ENCODE measurements at regions not wholly inside any gene's neighbourhood (a gene's known extent, or its start where the extent isn't known, plus 50 kb on each side); places are given as distances from the start of the nearest gene placed in this dataset.

DNA sequence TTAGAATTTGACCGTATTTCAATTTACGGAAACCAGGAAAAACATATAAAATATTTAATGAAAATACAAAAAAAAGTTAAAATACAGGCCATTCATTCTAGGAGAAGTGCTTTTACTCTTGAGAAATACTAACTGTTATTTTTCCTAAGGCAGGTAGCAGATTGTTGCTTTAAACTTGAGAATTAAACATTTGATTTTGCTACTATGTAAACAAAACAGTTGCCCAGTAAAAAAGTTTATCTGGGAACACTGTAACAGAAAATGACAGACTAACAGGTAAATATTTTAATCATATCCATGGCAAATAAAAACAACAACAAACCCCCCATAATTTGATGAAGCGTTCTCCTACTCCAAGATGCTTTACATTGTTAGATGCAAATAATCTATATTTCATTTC lies 350.5 kb downstream of the CRPPA start:
- Histone ChIP-seq H3K4me1 (ENCODE audit: control insufficient read depth in 4 of 4, insufficient read depth in 4 of 4, low read length in 3 of 4) (peaks cover 3 to 23% (median 16%) of the 10 kb centered on the region in 4 donors), H3K36me3 (ENCODE audit: control insufficient read depth in 4 of 4, insufficient read depth in 3 of 4, low read depth in 1 of 4, low read length in 3 of 4) (no peaks in the 10 kb centered on the region), H3K9ac (ENCODE audit: low read depth in 1 of 2, low read length in 2 of 2) (no peak overlapping the region), H3K9me3 (ENCODE audit: control insufficient read depth in 4 of 4, low read length in 3 of 4) (no peaks in the 10 kb centered on the region), H3K4me3 (ENCODE audit: low read depth in 1 of 3, low read length in 3 of 3) (no peak overlapping the region), H3K27ac (ENCODE audit: low read depth in 1 of 2, low read length in 2 of 2) (no peak overlapping the region), H3K27me3 (ENCODE audit: control insufficient read depth in 4 of 4, insufficient read depth in 4 of 4, low read length in 3 of 4) (no peaks in the 10 kb centered on the region)
- peak in 1 of 2 donors; percentile 9 for TF ChIP-seq HNF4A (conservative IDR thresholded peaks at IDR 0.05)
- TF ChIP-seq, protein P1, sequence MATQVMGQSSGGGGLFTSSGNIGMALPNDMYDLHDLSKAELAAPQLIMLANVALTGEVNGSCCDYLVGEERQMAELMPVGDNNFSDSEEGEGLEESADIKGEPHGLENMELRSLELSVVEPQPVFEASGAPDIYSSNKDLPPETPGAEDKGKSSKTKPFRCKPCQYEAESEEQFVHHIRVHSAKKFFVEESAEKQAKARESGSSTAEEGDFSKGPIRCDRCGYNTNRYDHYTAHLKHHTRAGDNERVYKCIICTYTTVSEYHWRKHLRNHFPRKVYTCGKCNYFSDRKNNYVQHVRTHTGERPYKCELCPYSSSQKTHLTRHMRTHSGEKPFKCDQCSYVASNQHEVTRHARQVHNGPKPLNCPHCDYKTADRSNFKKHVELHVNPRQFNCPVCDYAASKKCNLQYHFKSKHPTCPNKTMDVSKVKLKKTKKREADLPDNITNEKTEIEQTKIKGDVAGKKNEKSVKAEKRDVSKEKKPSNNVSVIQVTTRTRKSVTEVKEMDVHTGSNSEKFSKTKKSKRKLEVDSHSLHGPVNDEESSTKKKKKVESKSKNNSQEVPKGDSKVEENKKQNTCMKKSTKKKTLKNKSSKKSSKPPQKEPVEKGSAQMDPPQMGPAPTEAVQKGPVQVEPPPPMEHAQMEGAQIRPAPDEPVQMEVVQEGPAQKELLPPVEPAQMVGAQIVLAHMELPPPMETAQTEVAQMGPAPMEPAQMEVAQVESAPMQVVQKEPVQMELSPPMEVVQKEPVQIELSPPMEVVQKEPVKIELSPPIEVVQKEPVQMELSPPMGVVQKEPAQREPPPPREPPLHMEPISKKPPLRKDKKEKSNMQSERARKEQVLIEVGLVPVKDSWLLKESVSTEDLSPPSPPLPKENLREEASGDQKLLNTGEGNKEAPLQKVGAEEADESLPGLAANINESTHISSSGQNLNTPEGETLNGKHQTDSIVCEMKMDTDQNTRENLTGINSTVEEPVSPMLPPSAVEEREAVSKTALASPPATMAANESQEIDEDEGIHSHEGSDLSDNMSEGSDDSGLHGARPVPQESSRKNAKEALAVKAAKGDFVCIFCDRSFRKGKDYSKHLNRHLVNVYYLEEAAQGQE (IDR thresholded peaks at IDR 0.05) = no peak
- TF ChIP-seq SP1 (IDR thresholded peaks at IDR 0.05) = no peak
- peak; percentile 27 for TF ChIP-seq FOXA2 (IDR thresholded peaks at IDR 0.05)
- 41% methylated on average over 3 of the region's 3 CpGs for WGBS
- no peak for DNase-seq (ENCODE audit: low spot score)

DNA sequence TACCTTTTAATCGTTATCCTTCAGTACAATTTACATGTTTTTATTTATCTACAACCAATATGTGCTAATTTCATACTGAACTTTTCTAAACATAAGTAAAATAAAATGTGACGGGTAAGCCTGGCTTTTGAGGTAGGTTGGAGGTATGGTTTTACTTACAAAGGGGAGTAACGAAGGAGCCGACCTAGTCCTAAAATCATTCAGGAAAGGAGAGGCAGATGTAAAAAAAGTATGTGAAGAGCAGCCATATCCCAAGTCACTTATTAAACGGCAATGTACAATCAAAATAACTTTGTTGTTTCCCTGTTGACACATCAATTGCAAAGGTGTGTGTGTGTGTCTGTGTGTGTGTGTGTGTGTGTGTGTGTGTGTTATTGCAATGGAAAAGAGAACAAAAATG lies 351.3 kb downstream of the CRPPA start:
- H3K27me3 ChIP-seq (ENCODE audit: control insufficient read depth in 4 of 4, insufficient read depth in 4 of 4, low read length in 3 of 4) = no peaks in the 10 kb centered on the region
- H3K4me1 ChIP-seq (ENCODE audit: control insufficient read depth in 4 of 4, insufficient read depth in 4 of 4, low read length in 3 of 4) = peaks cover 3 to 23% (median 16%) of the 10 kb centered on the region in 4 donors
- DNase-seq (ENCODE audit: low spot score) = no peak
- H3K27ac ChIP-seq (ENCODE audit: low read depth in 1 of 2, low read length in 2 of 2) = no peak overlapping the region
- H3K9me3 ChIP-seq (ENCODE audit: control insufficient read depth in 4 of 4, low read length in 3 of 4) = no peaks in the 10 kb centered on the region
- WGBS = 30% methylated on average over 5 of the region's 5 CpGs
- H3K9ac ChIP-seq (ENCODE audit: low read depth in 1 of 2, low read length in 2 of 2) = no peak overlapping the region
- H3K4me3 ChIP-seq (ENCODE audit: low read depth in 1 of 3, low read length in 3 of 3) = no peak overlapping the region
- TF ChIP-seq NR2F2 (IDR thresholded peaks at IDR 0.05) = no peak
- TF ChIP-seq, protein P1 (IDR thresholded peaks at IDR 0.05) = no peak
- no peak for TF ChIP-seq RAD21 (IDR thresholded peaks at IDR 0.05)
- H3K36me3 ChIP-seq (ENCODE audit: control insufficient read depth in 4 of 4, insufficient read depth in 3 of 4, low read depth in 1 of 4, low read length in 3 of 4) = no peaks in the 10 kb centered on the region

DNA sequence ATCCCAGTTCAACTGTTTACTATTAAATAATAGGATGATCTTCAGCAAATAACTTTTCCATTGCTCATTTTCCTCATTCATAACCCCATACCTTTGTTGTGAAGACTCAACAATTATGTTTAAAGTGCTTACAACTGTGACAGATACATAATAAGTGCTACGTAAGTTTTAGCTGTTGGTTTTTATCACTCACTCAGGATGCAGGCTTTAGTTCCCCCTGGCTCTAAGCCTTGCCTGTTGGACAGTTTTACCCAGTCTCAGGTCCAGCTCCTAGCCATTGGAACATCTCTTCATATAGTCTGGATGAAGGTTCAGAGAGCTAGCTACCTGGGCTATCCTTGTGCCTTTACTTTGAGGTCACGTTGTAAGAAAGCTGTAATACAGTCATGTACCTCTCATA lies 353.2 kb downstream of the CRPPA start:
- WGBS = 94% methylated on average over 2 of the region's 2 CpGs
- Histone ChIP-seq H3K27me3 (ENCODE audit: control insufficient read depth in 4 of 4, insufficient read depth in 4 of 4, low read length in 3 of 4) (no peaks in the 10 kb centered on the region), H3K9ac (ENCODE audit: low read depth in 1 of 2, low read length in 2 of 2) (no peak overlapping the region), H3K9me3 (ENCODE audit: control insufficient read depth in 4 of 4, low read length in 3 of 4) (no peaks in the 10 kb centered on the region), H3K36me3 (ENCODE audit: control insufficient read depth in 4 of 4, insufficient read depth in 3 of 4, low read depth in 1 of 4, low read length in 3 of 4) (no peaks in the 10 kb centered on the region), H3K4me1 (ENCODE audit: control insufficient read depth in 4 of 4, insufficient read depth in 4 of 4, low read length in 3 of 4) (peaks cover 3 to 23% (median 16%) of the 10 kb centered on the region in 4 donors), H3K4me3 (ENCODE audit: low read depth in 1 of 3, low read length in 3 of 3) (no peak overlapping the region), H3K27ac (ENCODE audit: low read depth in 1 of 2, low read length in 2 of 2) (no peak overlapping the region)
- no peak for DNase-seq (ENCODE audit: low spot score)
- TF ChIP-seq, protein P2, sequence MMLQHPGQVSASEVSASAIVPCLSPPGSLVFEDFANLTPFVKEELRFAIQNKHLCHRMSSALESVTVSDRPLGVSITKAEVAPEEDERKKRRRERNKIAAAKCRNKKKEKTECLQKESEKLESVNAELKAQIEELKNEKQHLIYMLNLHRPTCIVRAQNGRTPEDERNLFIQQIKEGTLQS (IDR thresholded peaks at IDR 0.05) = no peak
- TF ChIP-seq, protein P3, sequence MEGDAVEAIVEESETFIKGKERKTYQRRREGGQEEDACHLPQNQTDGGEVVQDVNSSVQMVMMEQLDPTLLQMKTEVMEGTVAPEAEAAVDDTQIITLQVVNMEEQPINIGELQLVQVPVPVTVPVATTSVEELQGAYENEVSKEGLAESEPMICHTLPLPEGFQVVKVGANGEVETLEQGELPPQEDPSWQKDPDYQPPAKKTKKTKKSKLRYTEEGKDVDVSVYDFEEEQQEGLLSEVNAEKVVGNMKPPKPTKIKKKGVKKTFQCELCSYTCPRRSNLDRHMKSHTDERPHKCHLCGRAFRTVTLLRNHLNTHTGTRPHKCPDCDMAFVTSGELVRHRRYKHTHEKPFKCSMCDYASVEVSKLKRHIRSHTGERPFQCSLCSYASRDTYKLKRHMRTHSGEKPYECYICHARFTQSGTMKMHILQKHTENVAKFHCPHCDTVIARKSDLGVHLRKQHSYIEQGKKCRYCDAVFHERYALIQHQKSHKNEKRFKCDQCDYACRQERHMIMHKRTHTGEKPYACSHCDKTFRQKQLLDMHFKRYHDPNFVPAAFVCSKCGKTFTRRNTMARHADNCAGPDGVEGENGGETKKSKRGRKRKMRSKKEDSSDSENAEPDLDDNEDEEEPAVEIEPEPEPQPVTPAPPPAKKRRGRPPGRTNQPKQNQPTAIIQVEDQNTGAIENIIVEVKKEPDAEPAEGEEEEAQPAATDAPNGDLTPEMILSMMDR (IDR thresholded peaks at IDR 0.05; ENCODE audit: low read depth, low read length, missing input control) = no peak
- TF ChIP-seq SP1 (IDR thresholded peaks at IDR 0.05) (no peak), EGR1 (IDR thresholded peaks at IDR 0.05; ENCODE audit: low read depth in 2 of 2) (no peak), GABPA (IDR thresholded peaks at IDR 0.05 in 1 of 2, conservative IDR thresholded peaks at IDR 0.05 in 1 of 2) (no peak), YY1 (IDR thresholded peaks at IDR 0.05) (no peak), HNF4A (conservative IDR thresholded peaks at IDR 0.05) (no peak), RXRA (IDR thresholded peaks at IDR 0.05) (no peak), HNF4G (IDR thresholded peaks at IDR 0.05) (no peak), NR2F2 (IDR thresholded peaks at IDR 0.05) (no peak), RAD21 (IDR thresholded peaks at IDR 0.05) (no peak), JUND (IDR thresholded peaks at IDR 0.05) (no peak), FOXA1 (IDR thresholded peaks at IDR 0.05) (no peak), TAF1 (conservative IDR thresholded peaks at IDR 0.05) (no peak)
- TF ChIP-seq, protein P4, sequence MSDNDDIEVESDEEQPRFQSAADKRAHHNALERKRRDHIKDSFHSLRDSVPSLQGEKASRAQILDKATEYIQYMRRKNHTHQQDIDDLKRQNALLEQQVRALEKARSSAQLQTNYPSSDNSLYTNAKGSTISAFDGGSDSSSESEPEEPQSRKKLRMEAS (IDR thresholded peaks at IDR 0.05) = no peak
- TF ChIP-seq, protein P5, sequence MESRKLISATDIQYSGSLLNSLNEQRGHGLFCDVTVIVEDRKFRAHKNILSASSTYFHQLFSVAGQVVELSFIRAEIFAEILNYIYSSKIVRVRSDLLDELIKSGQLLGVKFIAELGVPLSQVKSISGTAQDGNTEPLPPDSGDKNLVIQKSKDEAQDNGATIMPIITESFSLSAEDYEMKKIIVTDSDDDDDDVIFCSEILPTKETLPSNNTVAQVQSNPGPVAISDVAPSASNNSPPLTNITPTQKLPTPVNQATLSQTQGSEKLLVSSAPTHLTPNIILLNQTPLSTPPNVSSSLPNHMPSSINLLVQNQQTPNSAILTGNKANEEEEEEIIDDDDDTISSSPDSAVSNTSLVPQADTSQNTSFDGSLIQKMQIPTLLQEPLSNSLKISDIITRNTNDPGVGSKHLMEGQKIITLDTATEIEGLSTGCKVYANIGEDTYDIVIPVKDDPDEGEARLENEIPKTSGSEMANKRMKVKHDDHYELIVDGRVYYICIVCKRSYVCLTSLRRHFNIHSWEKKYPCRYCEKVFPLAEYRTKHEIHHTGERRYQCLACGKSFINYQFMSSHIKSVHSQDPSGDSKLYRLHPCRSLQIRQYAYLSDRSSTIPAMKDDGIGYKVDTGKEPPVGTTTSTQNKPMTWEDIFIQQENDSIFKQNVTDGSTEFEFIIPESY (IDR thresholded peaks at IDR 0.05) = no peak

Measured in liver (tissue), 8 donors.